HG03565 (cell line): ENCODE measurements at regions not wholly inside any gene's neighbourhood (a gene's known extent, or its start where the extent isn't known, plus 50 kb on each side); places are given as distances from the start of the nearest gene placed in this dataset.
"Not testable (repeated sequence)": the region's sequence is repeated elsewhere in the genome, so short reads cannot be mapped to it uniquely, and the experiment has no call there.

ENCODE experiments used
- ATAC-seq: cut with Tn5 transposase; IDR thresholded peaks from one replicate; pipeline ENCODE4 v1.9.1; 2021; ENCODE audit warnings: mild to moderate bottlenecking, moderate library complexity; ENCODE audit not compliant: unreplicated experiment

- ATAC-seq: no peak
These were observed 568.8 kb upstream of the C16orf82 start for GRCh38 chr16:26497896-26498295.

DNA sequence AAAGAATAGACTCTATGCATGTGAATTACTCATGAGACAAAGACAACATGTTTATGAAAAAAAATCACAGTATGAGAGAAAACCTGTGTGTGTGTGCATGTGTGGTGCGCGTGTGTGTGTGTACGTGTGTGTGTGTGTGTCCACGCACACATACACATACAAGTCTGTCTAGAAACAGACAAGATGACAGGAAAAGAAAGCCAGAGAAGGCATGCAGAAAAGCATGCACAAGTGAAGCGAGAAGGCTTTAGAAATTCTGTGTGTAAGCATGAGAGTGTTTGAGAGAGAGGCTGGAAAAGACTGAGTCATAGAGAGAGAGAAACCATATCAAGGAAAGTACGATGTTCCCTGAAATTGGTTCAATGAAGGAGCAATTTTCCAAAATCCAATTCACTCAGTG is 566.4 kb upstream of the C16orf82 start:
- no peak for ATAC-seq

- ATAC-seq: no peak
These were observed 561.2 kb upstream of the C16orf82 start for GRCh38 chr16:26505496-26505895.

DNA sequence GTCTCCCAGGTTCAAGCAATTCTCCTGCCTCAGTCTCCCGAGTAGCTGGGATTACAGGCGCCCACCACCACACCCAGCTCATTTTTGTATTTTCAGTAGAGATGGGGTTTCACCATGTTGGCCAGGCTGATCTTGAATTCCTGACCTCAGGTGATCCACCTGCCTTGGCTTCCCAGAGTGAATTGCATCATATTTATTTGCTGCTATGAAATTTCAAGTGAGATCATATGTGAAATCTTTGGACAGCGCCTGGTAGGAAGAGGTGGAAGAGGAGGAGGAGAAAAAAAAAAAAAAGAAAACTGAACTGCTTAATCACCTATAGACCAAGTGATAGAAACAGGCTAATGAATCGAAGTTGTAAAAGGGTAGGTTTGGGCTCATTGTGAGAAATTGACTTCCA is 557.8 kb upstream of the C16orf82 start:
- ATAC-seq: not testable (repeated sequence)

GRCh38 chr16:26510924-26511323 is 555.8 kb upstream of the C16orf82 start:
- ATAC-seq: no peak

DNA sequence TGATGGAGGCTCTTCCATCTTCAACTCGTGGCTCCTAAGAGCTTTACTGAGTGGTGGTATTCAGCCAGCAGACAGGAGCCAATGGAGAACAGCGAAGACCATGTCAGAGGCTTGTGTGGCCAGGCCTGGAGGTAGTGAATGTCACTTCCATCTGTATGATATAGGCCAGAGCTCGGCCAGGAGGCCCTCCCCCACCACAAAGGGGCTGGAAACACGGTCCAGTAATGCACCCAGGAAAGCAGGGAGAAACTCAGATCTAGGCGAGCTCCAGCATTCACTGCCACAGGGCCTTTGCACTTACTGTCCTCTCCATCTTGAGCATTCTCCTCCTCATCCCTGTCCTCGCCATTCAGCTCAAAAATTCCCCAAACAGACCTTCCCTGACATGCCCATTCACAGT is 555.3 kb upstream of the C16orf82 start:
- no peak for ATAC-seq

DNA sequence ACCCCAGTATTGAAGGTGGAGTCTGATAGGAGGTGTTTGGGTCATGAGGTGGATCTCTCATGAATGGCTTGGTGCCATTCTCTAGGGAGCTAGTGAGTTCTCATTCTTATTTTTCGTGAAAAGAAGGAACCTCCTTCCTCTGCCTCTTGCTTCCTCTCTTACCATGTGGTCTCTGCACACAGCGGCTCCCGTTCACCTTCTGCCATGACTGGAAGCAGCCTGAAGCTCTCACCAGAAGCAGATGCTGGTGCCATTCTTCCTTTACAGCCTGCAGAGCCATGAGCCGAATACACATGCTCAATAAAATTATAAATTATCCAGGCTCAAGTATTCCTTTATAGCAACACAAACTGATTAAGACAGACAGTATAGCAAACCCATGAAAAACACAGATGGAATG is 545.1 kb upstream of the C16orf82 start:
- ATAC-seq: no peak

- ATAC-seq: no peak
These were observed 542.4 kb upstream of the C16orf82 start for GRCh38 chr16:26524281-26524680.

DNA sequence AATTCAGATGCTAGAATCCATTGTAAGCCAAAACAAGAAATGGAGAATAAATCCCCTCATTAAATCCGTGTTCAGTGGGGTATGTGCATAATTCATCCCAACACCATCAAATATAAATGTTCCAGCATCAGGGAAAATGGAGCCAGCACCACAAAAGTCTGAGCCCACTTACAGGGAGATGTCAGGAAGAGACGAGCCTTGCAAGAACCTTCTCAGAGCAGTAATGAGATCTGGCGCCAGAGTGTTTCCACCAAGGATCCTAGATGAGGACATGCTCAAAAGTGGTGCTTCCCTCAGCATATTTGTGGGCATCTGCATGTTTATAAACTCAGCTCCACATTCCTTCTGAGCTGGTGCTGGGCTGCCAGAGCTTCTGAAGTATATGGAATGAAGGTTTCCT is 541.9 kb upstream of the C16orf82 start:
- ATAC-seq: no peak

DNA sequence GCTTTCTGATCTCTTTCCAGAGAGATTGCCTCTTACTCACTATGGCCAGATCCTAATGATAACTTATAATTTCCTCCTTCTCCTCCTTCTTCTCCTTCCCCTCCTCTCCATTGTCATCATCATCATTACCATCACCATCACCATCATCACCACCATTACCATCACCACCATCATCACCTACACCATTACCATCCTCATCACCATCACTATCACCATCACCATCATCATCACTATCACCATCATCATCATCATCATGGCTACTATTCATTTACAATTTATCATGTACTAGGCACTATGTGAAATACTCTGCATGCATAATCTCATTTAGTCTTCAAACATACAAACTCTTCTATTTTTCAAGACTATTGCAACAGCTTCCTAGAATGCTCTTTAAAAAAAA is 540.9 kb upstream of the C16orf82 start:
- ATAC-seq: no peak

- ATAC-seq: no peak
These were observed 540.1 kb upstream of the C16orf82 start for GRCh38 chr16:26526633-26527032.

- no peak for ATAC-seq
These were observed 536.0 kb upstream of the C16orf82 start for GRCh38 chr16:26530584-26531289.

DNA sequence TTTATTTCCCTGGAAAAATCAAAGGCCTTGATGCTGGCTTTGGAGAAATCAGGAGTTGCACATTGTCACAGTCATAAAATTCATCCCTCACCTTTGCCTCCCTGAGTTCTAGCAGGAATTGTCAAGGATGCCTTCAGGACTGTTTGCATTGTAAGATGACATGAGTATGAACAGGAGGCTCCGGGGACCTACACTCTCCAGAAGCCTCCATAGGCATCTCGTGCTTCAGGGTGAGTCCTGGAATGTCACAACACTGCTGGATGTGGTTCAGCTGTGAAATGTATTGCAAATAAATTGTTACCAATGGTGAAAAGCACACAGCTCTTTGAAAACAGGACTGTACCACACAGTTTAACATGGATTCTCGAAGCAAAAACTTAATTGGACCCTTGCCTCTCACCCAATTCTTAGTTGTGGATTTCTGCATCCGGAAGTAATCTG is 535.4 kb upstream of the C16orf82 start:
- no peak for ATAC-seq

- no peak for ATAC-seq
These were observed 534.3 kb upstream of the C16orf82 start for GRCh38 chr16:26532456-26532855.

- ATAC-seq: no peak
These were observed 524.5 kb upstream of the C16orf82 start for GRCh38 chr16:26542198-26542597.

GRCh38 chr16:26546573-26546972 is 520.2 kb upstream of the C16orf82 start:
- ATAC-seq: no peak

- no peak for ATAC-seq
These were observed 519.0 kb upstream of the C16orf82 start for GRCh38 chr16:26547681-26548080.

DNA sequence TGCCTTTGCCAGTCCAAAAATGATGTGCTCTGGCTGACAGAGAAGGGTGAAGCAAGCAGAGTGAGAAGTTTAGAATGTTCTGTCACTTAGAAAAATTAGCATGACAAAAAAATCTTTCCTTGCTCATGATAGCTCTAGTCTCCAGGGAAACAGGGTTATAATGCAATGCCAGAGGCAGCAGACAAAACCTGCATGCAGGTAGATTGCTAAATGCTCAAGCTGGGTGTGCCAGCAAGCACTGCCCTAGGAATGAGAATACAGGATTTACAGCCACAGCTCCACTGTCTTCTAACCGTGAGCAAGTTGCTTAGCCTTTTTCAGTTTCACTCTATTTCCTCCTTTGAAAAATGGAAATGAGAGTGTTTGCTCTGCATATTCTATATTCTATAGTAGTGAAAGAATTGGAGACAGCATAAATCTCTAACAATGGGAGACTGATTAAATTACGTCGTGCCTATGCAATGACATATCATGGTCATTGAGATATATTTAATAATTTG is 516.6 kb upstream of the C16orf82 start:
- ATAC-seq: no peak

- ATAC-seq: no peak
These were observed 512.7 kb upstream of the C16orf82 start for GRCh38 chr16:26554030-26554429.

- ATAC-seq: no peak
These were observed 505.4 kb upstream of the C16orf82 start for GRCh38 chr16:26561303-26561702.

- ATAC-seq: no peak
These were observed 503.7 kb upstream of the C16orf82 start for GRCh38 chr16:26563018-26563417.

GRCh38 chr16:26567356-26567755 is 499.4 kb upstream of the C16orf82 start:
- ATAC-seq: no peak

DNA sequence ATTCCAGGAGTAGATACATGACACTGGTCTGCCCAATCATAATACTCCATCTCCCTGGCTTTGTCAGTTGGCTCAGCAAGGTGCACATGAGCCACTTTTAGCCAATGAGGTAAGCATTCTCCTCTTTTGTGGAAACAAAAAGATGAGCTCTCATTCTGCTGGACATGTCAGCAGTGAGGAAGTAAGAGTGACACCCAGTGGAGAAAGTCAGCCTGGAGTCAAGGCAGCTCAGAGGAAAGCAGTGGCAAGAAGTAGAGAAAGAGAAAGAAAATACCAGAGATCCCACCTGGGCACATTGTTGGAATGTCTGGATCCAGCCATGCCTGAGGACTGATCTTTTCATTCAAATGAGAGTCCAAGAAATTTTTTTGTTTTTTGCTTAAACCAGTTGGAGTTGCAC is 496.9 kb upstream of the C16orf82 start:
- ATAC-seq: no peak
